ENCODE measurements at regions not wholly inside any gene's neighbourhood (a gene's known extent, or its start where the extent isn't known, plus 50 kb on each side); places are given as distances from the start of the nearest gene placed in this dataset.

GRCh38 chr3:176951144-176951543, 246.1 kb downstream of the TBL1XR1 start:
- Histone ChIP-seq H3K4me3 (ENCODE audit: low read length) (no peak overlapping the region), H3K36me3 (ENCODE audit: control insufficient read depth, insufficient read depth, low read length) (no peaks in the 10 kb centered on the region), H3K9me3 (replicated peaks; ENCODE audit: control insufficient read depth, low read depth, low read length) (no peaks in the 10 kb centered on the region), H3K27me3 (ENCODE audit: control insufficient read depth, insufficient read depth, low read length) (no peaks in the 10 kb centered on the region), H3K4me1 (ENCODE audit: control insufficient read depth, insufficient read depth, low read length) (peaks cover 11% of the 10 kb centered on the region), H3K27ac (ENCODE audit: low read length) (peak overlapping the region; percentile 62)
- DNase-seq: peak; percentile 62
- no CpG with 5 or more reads among the region's 3 CpGs for WGBS (ENCODE audit: insufficient coverage)

GRCh38 chr3:176950743-176951142, 246.5 kb downstream of the TBL1XR1 start:
- Histone ChIP-seq H3K36me3 (ENCODE audit: control insufficient read depth, insufficient read depth, low read length) (no peaks in the 10 kb centered on the region), H3K4me3 (ENCODE audit: low read length) (no peak overlapping the region), H3K4me1 (ENCODE audit: control insufficient read depth, insufficient read depth, low read length) (peaks cover 11% of the 10 kb centered on the region), H3K9me3 (replicated peaks; ENCODE audit: control insufficient read depth, low read depth, low read length) (no peaks in the 10 kb centered on the region), H3K27me3 (ENCODE audit: control insufficient read depth, insufficient read depth, low read length) (no peaks in the 10 kb centered on the region), H3K27ac (ENCODE audit: low read length) (peak overlapping the region; percentile 54)
- DNase-seq: no peak
- WGBS (ENCODE audit: insufficient coverage): no CpG with 5 or more reads among the region's 3 CpGs

GRCh38 chr3:176948151-176948550, 249.1 kb downstream of the TBL1XR1 start:
- no peaks in the 10 kb centered on the region for H3K9me3 ChIP-seq (replicated peaks; ENCODE audit: control insufficient read depth, low read depth, low read length)

GRCh38 chr3:176946202-176946601, 251.1 kb downstream of the TBL1XR1 start:
- no peak for DNase-seq
- Histone ChIP-seq H3K27me3 (ENCODE audit: control insufficient read depth, insufficient read depth, low read length) (no peaks in the 10 kb centered on the region), H3K36me3 (ENCODE audit: control insufficient read depth, insufficient read depth, low read length) (no peaks in the 10 kb centered on the region), H3K4me3 (ENCODE audit: low read length) (no peak overlapping the region), H3K4me1 (ENCODE audit: control insufficient read depth, insufficient read depth, low read length) (no peaks in the 10 kb centered on the region), H3K27ac (ENCODE audit: low read length) (no peak overlapping the region), H3K9me3 (replicated peaks; ENCODE audit: control insufficient read depth, low read depth, low read length) (no peaks in the 10 kb centered on the region)
- 74% methylated on average over 5 of the region's 9 CpGs for WGBS (ENCODE audit: insufficient coverage)

More at GRCh38 chr3:176948151-176948550, 249.1 kb downstream of the TBL1XR1 start:
- H3K27ac ChIP-seq (ENCODE audit: low read length): no peak overlapping the region
- no peak overlapping the region for H3K4me3 ChIP-seq (ENCODE audit: low read length)
- no peak for DNase-seq
- no CpG with 5 or more reads among the region's 2 CpGs for WGBS (ENCODE audit: insufficient coverage)
- no peaks in the 10 kb centered on the region for H3K27me3 ChIP-seq (ENCODE audit: control insufficient read depth, insufficient read depth, low read length)
- H3K36me3 ChIP-seq (ENCODE audit: control insufficient read depth, insufficient read depth, low read length): no peaks in the 10 kb centered on the region
- peaks cover 6% of the 10 kb centered on the region for H3K4me1 ChIP-seq (ENCODE audit: control insufficient read depth, insufficient read depth, low read length)

- peak; percentile 66 for DNase-seq
- Histone ChIP-seq H3K4me3 (ENCODE audit: low read length) (no peak overlapping the region), H3K27ac (ENCODE audit: low read length) (peak overlapping the region; percentile 62), H3K4me1 (ENCODE audit: control insufficient read depth, insufficient read depth, low read length) (no peaks in the 10 kb centered on the region), H3K9me3 (replicated peaks; ENCODE audit: control insufficient read depth, low read depth, low read length) (no peaks in the 10 kb centered on the region), H3K27me3 (ENCODE audit: control insufficient read depth, insufficient read depth, low read length) (no peaks in the 10 kb centered on the region), H3K36me3 (ENCODE audit: control insufficient read depth, insufficient read depth, low read length) (no peaks in the 10 kb centered on the region)
- WGBS (ENCODE audit: insufficient coverage): no CpG with 5 or more reads among the region's 1 CpG
Observed at GRCh38 chr3:176942305-176942704, 255.0 kb downstream of the TBL1XR1 start.

GRCh38 chr3:176941689-176942088, 255.6 kb downstream of the TBL1XR1 start:
- H3K36me3 ChIP-seq (ENCODE audit: control insufficient read depth, insufficient read depth, low read length): no peaks in the 10 kb centered on the region
- no peaks in the 10 kb centered on the region for H3K4me1 ChIP-seq (ENCODE audit: control insufficient read depth, insufficient read depth, low read length)
- peak; percentile 50 for DNase-seq

GRCh38 chr3:176939022-176939817, 258.1 kb downstream of the TBL1XR1 start:
- H3K4me3 ChIP-seq (ENCODE audit: low read length): no peak overlapping the region
- DNase-seq: peak; percentile 88
- H3K9me3 ChIP-seq (replicated peaks; ENCODE audit: control insufficient read depth, low read depth, low read length): no peaks in the 10 kb centered on the region
- 90% methylated on average over 2 of the region's 10 CpGs for WGBS (ENCODE audit: insufficient coverage)
- H3K27ac ChIP-seq (ENCODE audit: low read length): no peak overlapping the region
- no peaks in the 10 kb centered on the region for H3K27me3 ChIP-seq (ENCODE audit: control insufficient read depth, insufficient read depth, low read length)
- no peaks in the 10 kb centered on the region for H3K36me3 ChIP-seq (ENCODE audit: control insufficient read depth, insufficient read depth, low read length)
- H3K4me1 ChIP-seq (ENCODE audit: control insufficient read depth, insufficient read depth, low read length): peaks cover 5% of the 10 kb centered on the region

More at GRCh38 chr3:176941689-176942088, 255.6 kb downstream of the TBL1XR1 start:
- Histone ChIP-seq H3K9me3 (replicated peaks; ENCODE audit: control insufficient read depth, low read depth, low read length) (no peaks in the 10 kb centered on the region), H3K27ac (ENCODE audit: low read length) (peak overlapping the region; percentile 62), H3K4me3 (ENCODE audit: low read length) (no peak overlapping the region), H3K27me3 (ENCODE audit: control insufficient read depth, insufficient read depth, low read length) (no peaks in the 10 kb centered on the region)

- WGBS (ENCODE audit: insufficient coverage): no CpG with 5 or more reads among the region's 1 CpG
- H3K36me3 ChIP-seq (ENCODE audit: control insufficient read depth, insufficient read depth, low read length): no peaks in the 10 kb centered on the region
- H3K27me3 ChIP-seq (ENCODE audit: control insufficient read depth, insufficient read depth, low read length): no peaks in the 10 kb centered on the region
- H3K4me1 ChIP-seq (ENCODE audit: control insufficient read depth, insufficient read depth, low read length): peaks cover 5% of the 10 kb centered on the region
- no peak for DNase-seq
- no peak overlapping the region for H3K27ac ChIP-seq (ENCODE audit: low read length)
- no peak overlapping the region for H3K4me3 ChIP-seq (ENCODE audit: low read length)
- H3K9me3 ChIP-seq (replicated peaks; ENCODE audit: control insufficient read depth, low read depth, low read length): no peaks in the 10 kb centered on the region
Observed at GRCh38 chr3:176937994-176938393, 259.3 kb downstream of the TBL1XR1 start.

- no peak overlapping the region for H3K27ac ChIP-seq (ENCODE audit: low read length)
- peak; percentile 16 for DNase-seq
- H3K27me3 ChIP-seq (ENCODE audit: control insufficient read depth, insufficient read depth, low read length): no peaks in the 10 kb centered on the region
- H3K4me1 ChIP-seq (ENCODE audit: control insufficient read depth, insufficient read depth, low read length): peaks cover 5% of the 10 kb centered on the region
- H3K4me3 ChIP-seq (ENCODE audit: low read length): no peak overlapping the region
- no peaks in the 10 kb centered on the region for H3K9me3 ChIP-seq (replicated peaks; ENCODE audit: control insufficient read depth, low read depth, low read length)
- H3K36me3 ChIP-seq (ENCODE audit: control insufficient read depth, insufficient read depth, low read length): no peaks in the 10 kb centered on the region
- WGBS (ENCODE audit: insufficient coverage): no CpG with 5 or more reads among the region's 1 CpG
Observed at GRCh38 chr3:176937541-176937940, 259.7 kb downstream of the TBL1XR1 start.

GRCh38 chr3:176935194-176935888, 261.9 kb downstream of the TBL1XR1 start:
- Histone ChIP-seq H3K27me3 (ENCODE audit: control insufficient read depth, insufficient read depth, low read length) (no peaks in the 10 kb centered on the region), H3K9me3 (replicated peaks; ENCODE audit: control insufficient read depth, low read depth, low read length) (no peaks in the 10 kb centered on the region), H3K4me3 (ENCODE audit: low read length) (no peak overlapping the region), H3K36me3 (ENCODE audit: control insufficient read depth, insufficient read depth, low read length) (no peaks in the 10 kb centered on the region), H3K4me1 (ENCODE audit: control insufficient read depth, insufficient read depth, low read length) (peaks cover 5% of the 10 kb centered on the region), H3K27ac (ENCODE audit: low read length) (no peak overlapping the region)
- peak; percentile 38 for DNase-seq
- no CpG with 5 or more reads among the region's 2 CpGs for WGBS (ENCODE audit: insufficient coverage)

All from muscle of leg (tissue), 3 donors.